ENCODE measurements at regions not wholly inside any gene's neighbourhood (a gene's known extent, or its start where the extent isn't known, plus 50 kb on each side); places are given as distances from the start of the nearest gene placed in this dataset.

DNA sequence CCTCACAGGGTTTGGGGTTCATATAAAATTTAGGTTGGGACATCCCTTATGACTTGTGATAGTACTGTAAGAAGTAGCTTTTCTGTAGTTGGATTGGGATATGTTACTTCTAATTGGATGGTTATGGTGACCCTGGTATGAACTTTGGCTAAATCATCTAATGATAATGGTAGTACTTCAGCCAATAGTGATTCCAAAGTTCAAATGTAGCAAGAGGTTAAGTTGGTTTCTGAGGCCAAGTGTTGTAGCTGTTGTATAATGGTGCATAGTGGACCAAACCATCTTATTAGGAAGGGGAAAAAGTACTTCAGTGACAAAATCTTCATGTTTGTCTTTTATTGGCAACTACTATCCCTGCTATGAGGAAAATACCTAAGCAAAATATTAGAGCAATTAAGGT, 542.1 kb upstream of the IGFBP3 start:
- no peak for DNase-seq

DNA sequence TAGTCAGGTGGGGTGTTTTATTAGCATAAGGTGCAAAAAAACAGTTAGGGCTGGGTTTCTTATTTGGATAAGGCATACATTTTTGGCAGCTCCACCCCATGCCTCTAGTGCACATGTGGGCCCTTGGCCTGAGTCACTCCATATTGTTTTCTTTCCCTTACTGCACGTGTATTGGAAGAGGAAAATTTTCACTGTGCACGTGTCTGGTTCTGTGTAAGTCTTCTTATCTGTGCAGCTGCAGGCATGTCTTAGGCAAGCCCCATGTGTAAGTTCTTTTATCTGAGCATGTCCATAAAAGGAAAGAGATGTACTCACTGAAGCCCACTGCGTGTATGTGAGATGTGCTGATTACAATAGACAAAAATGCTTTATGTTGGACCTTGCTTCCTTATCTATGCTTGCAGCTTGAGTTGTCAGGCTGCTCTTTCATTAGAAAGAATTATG, 540.3 kb upstream of the IGFBP3 start:
- DNase-seq = no peak

- DNase-seq = no peak
Measured at GRCh38 chr7:46459942-46460341, 538.9 kb upstream of the IGFBP3 start.

GRCh38 chr7:46454816-46455215, 533.7 kb upstream of the IGFBP3 start:
- no peak for DNase-seq

GRCh38 chr7:46452561-46453135, 531.6 kb upstream of the IGFBP3 start:
- DNase-seq = no peak

DNA sequence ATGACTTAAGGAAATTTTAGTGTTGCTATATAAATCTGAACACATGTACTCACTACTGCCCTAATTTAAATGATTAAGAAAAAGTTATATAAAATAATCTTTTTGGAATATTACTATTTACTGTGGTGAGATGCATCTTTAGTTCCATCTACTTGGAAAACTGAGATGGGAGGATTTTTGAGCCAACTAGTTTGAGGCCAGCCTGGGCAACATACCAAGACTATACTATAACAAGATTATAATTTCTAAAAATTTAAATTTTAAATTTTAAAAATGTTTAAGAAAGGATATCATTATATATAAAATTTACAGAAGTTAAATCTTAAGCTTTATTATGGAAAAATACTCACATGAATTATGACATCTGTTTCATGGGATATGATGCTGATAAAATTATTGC, 530.8 kb upstream of the IGFBP3 start:
- no peak for DNase-seq

DNA sequence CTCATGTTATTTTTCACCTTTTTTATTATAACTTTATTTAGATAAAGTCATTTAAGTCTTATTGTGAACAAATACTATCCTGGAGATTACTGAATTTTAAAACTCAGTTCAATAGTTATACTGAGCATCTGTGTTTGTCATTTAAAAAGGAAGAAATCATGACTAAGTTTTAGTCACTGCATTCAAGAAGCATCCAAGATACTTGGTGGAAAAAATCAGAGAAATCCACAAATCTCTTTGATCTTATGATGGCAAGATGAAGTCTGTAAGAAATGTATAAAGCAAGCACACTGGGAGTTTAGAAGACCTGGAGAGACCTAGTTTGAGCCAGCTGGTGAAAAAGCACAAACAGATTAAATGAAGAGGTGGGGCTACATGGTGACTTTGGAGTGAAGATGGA, 529.8 kb upstream of the IGFBP3 start:
- no peak for DNase-seq

- DNase-seq = no peak
Measured at GRCh38 chr7:46450425-46450824, 529.4 kb upstream of the IGFBP3 start.

- no peak for DNase-seq
Measured at GRCh38 chr7:46449743-46450142, 528.7 kb upstream of the IGFBP3 start.

- no peak for DNase-seq
Measured at GRCh38 chr7:46448478-46448877, 527.4 kb upstream of the IGFBP3 start.

DNA sequence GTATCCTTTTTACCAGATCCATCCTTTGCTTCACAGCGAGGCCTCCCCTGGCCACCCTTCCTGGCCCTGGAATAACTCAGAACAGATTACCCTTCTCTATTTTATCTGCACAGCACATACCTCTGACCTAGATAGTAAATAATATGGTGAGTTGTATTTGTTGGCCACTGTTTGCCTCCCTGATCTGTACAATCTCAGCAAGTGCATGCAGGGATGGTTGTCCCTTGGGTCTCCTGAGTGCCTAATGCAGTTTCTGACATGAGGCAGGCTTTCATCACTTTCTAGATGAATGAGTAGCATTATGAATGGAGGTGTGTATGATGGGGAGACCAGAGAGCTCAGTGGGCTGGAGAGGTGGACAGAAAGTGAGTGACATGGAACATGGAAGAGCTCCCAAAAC, 525.1 kb upstream of the IGFBP3 start:
- DNase-seq = no peak

- DNase-seq = no peak
Measured at GRCh38 chr7:46444256-46444655, 523.2 kb upstream of the IGFBP3 start.

DNA sequence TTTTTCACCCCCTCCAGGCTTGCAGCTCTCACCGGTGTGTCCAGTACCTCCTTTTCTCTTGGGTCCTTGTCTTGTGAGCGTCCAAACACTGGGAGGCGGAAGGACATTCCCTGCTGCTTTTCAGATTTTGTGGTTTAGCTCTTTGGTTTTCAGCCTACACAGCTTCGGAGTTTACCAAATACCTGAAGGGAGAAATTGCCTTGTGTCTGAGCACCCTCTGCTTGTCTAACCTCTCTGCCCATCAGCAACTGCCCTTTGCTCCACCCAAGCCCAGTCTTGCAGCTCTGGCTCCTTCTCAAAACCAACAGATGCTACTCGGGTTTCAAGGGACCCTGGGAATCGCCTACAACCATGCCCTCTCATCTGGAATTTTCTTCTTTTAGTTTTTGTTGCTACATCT, 519.1 kb upstream of the IGFBP3 start:
- DNase-seq = no peak

- no peak for DNase-seq
Measured at GRCh38 chr7:46432708-46433107, 511.6 kb upstream of the IGFBP3 start.

DNA sequence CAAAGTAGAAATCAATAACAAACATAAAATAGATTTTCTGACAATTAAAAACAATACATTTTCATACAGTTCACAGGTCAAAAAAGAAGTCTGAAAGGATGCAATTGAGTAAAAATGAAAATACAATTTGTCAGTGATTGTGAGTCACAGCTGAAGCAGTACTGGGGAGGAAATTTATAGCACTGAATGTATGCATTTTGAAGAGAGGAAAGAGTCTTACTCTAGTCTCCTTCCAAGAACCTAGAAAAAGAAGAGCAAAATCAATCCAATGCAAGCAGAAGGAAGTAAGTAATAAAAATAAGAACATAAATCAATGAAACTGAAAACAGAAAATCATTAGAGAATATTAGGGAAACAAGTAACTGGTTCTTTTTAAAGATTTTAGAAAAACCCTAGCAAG, 507.2 kb upstream of the IGFBP3 start:
- DNase-seq = no peak

DNA sequence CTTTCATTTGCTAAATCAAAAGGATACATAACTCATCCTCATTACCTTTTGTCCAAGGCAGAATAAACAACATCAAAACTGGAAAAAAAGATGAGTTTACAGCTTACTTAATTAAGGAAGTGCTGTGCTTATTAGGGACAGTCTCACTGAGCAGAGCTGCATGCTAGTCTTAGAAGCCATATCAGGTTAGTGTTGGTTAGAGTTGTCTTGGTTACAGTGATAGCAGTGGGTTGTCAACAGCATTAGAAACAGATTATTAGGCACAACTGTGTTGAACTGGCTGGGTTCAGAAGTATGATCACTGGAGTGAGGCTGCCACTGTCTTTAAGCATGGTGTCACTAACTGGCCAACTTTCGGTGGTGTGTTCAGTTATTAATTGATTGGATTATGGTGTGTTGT, 503.9 kb upstream of the IGFBP3 start:
- DNase-seq = no peak

DNA sequence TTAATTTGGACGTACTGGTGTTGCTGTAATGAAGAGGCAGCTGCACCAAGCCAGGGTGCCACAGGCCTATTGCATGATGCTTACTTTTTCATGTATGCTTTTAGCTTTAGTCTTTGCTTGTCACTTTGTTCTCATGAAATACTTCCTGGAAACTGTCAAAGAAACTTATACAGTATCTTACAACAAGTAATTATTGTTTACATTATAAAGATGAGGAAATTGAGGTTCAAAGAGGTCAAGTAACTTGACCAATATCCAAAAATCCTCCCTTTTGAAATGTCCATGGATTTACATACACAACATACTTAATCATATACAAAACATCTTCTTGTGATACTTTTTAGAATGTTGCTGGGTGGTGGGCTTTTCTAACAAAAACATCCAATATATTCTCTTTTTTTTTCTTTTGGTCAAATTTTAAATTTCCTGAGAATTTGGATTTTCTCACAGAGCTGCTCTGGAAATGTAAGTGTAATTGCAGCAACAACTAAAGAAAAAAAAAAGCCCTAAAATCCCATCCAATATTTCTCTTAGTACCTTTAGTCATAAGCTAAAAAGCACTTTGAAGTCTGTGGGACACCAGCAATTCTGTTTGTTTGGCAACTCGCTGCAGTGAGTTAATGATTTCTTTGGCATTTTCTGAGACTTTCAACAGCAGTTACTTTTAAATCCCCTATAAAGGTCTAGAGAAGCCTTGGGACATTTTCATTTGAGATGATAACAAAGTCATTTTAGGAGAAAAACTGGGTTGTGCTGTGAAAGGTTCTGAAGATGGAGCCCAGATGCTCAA, 500.6 kb upstream of the IGFBP3 start:
- DNase-seq = no peak

DNA sequence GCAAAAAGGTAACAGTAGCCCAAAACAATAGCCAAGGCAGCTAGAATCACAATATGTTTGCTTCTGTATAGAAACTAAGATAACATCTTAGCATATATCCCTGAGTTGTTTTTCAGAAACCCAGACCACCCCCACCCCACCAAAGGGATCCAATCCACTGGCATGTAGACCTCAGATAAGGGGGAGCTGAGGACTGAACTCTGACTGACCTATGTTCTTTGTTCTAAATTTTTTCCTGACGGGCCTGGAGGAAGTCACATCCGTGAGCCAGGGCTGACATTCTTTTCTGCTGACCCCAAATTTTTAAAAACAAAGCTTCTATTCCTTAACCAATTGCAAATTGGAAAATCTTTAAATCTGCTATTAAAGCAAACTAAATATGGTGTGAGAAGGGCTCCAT, 493.9 kb upstream of the IGFBP3 start:
- no peak for DNase-seq

- no peak for DNase-seq
Measured at GRCh38 chr7:46411236-46411635, 490.2 kb upstream of the IGFBP3 start.

GRCh38 chr7:46407125-46407524, 486.1 kb upstream of the IGFBP3 start:
- DNase-seq = no peak

DNA sequence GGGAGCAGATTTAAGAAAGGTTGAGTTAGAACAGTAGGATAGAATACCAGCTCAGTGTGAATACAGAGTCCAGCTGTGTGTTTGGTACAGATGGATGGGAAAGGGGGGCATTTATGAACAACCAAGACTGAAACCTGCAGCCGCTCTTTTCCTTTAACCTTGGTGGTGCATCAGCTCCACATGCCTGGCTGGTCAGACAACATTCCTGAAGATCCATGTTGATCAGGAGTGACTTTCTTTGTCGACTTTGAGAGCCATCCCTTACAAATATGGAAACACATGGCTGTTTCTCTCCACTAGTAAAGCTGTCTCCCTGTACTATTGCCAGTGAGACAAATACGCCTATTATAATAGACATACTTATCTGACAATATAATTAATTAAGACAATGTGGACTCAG, 476.5 kb upstream of the IGFBP3 start:
- no peak for DNase-seq

DNA sequence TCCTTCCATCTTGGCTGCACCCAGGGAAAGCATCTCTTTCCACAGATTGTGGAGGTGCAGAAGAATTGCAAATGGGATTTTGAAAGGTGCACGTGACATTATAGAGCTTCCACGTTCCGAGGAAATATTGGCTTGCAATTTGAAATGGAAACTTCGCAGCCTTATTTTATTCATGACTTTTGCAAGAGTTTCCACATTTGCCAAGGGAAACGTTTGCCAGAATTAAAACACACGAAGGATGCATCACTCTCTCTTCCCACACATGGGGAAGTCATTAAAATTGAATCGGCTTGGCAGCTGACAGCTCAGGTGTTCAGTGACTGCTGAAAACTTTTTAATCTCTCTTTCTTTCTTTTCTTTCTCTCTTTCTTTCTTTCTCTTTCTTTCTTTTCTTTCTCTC, 475.4 kb upstream of the IGFBP3 start:
- DNase-seq = no peak

DNA sequence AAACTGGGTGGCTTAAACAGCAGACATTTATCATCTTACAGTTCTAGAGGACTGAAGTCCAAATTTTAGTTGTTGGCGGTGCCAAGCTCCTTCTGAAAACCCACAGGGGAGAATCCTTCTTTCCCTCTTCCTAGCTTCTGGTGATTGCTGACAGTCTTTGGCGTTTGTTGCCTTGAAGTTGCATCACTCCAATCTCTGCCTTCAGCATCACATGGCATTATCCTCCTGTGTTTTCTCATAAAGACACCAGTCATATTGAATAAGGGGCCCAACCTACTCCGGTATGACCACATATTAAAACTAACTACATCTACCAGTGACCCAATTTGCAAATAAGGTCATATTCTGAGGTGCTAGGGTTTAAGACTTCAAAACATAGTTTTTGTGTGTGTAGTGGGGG, 472.1 kb upstream of the IGFBP3 start:
- no peak for DNase-seq

- no peak for DNase-seq
Measured at GRCh38 chr7:46391231-46392201, 470.4 kb upstream of the IGFBP3 start.
